ENCODE measurements at regions not wholly inside any gene's neighbourhood (a gene's known extent, or its start where the extent isn't known, plus 50 kb on each side); places are given as distances from the start of the nearest gene placed in this dataset.

GRCh38 chr3:180755556-180755955 is 76.3 kb upstream of the CCDC39 start:
- H2AFZ ChIP-seq (ENCODE audit: low read depth, low read length), result no peak overlapping the region
- no peak for DNase-seq (ENCODE audit: low read depth, low spot score)
- no peaks in the 10 kb centered on the region for H4K20me1 ChIP-seq (replicated peaks; ENCODE audit: control insufficient read depth, extremely low read depth, insufficient read depth, low read length)
- no peak overlapping the region for H3K4me2 ChIP-seq (ENCODE audit: insufficient read depth, low read length)
- CTCF ChIA-PET, result no interaction called here
- no TSS peak for BruUV-seq (replicated peaks)
- dilution Hi-C loops (cut with MboI; ENCODE audit: extremely low pct_ligation_motif_present, low sequenced_read_pairs), result no loop called here
- no peaks in the 10 kb centered on the region for H3K27me3 ChIP-seq (ENCODE audit: control insufficient read depth in 2 of 2, insufficient read depth in 2 of 2, low read length in 2 of 2)
- no peaks in the 10 kb centered on the region for H3K79me2 ChIP-seq (ENCODE audit: control insufficient read depth, insufficient read depth, low read length)
- H3K27ac ChIP-seq (ENCODE audit: insufficient read depth, low read depth, low read length), result no peak overlapping the region
- intact Hi-C loops (cut with micrococcal nuclease), result no loop called here
- H3K4me3 ChIP-seq (replicated peaks in 1 of 3; ENCODE audit: insufficient read depth in 1 of 3, low read depth in 1 of 3, low read length in 3 of 3), result no peak overlapping the region
- no peak for FAIRE-seq
- H3K4me1 ChIP-seq (ENCODE audit: control insufficient read depth, extremely low read depth, insufficient read depth, low read length), result no peaks in the 10 kb centered on the region
- no peaks in the 10 kb centered on the region for H3K9me3 ChIP-seq (replicated peaks; ENCODE audit: control insufficient read depth, insufficient read depth, low read length)
- H3K9ac ChIP-seq (replicated peaks; ENCODE audit: extremely low read depth, insufficient read depth, low read length), result no peak overlapping the region
- TF ChIP-seq CTCF (IDR thresholded peaks at IDR 0.05; ENCODE audit: extremely low read depth in 1 of 2, insufficient read depth in 1 of 2, low read depth in 1 of 2, low read length in 2 of 2) (no peak), MAX (IDR thresholded peaks at IDR 0.05; ENCODE audit: insufficient read depth, insufficient read length) (no peak), POLR2A (IDR thresholded peaks at IDR 0.05; ENCODE audit: low read depth, low read length) (no peak), JUN (IDR thresholded peaks at IDR 0.05; ENCODE audit: borderline replicate concordance, insufficient read depth, insufficient read length, low read depth) (no peak), GATA2 (IDR thresholded peaks at IDR 0.05; ENCODE audit: insufficient read depth, insufficient read length, low read depth, low read length) (no peak), POLR2AphosphoS5 (IDR thresholded peaks at IDR 0.05; ENCODE audit: insufficient read depth, low read depth, low read length) (no peak), EZH2 (IDR thresholded peaks at IDR 0.05; ENCODE audit: borderline replicate concordance, low read depth, low read length, severe bottlenecking) (no peak), MYC (IDR thresholded peaks at IDR 0.05; ENCODE audit: low read depth, low read length) (no peak)
- no peaks in the 10 kb centered on the region for H3K9me1 ChIP-seq (replicated peaks; ENCODE audit: control insufficient read depth, extremely low read depth, insufficient read depth, low read length)
- H3K36me3 ChIP-seq (ENCODE audit: control insufficient read depth in 2 of 2, extremely low read depth in 1 of 2, insufficient read depth in 2 of 2, low read length in 2 of 2), result no peaks in the 10 kb centered on the region
- POLR2A ChIA-PET, result no interaction called here

Measured in endothelial cell of umbilical vein (primary cell).